IPS DF 6.9 (cell line): ENCODE measurements at regions not wholly inside any gene's neighbourhood (a gene's known extent, or its start where the extent isn't known, plus 50 kb on each side); places are given as distances from the start of the nearest gene placed in this dataset.
"Not testable (repeated sequence)": the region's sequence is repeated elsewhere in the genome, so short reads cannot be mapped to it uniquely, and the experiment has no call there.

Experiments used
- DNase-seq: peaks from one replicate; pipeline ENCODE4 v3.0.0-alpha.2; 2013; ENCODE audit warnings: low read depth, low spot score
- H3K27ac ChIP-seq: one replicate; pipeline ENCODE4 v1.5.1; 2013; ENCODE audit warnings: low read length, control low read depth
- H3K27me3 ChIP-seq: 2 replicates; pipeline ENCODE4 v1.6.1; 2013; ENCODE audit warnings: mild to moderate bottlenecking, low read length; ENCODE audit not compliant: control insufficient read depth, insufficient read depth
- H3K36me3 ChIP-seq: 2 replicates; pipeline ENCODE4 v1.6.1; 2013; ENCODE audit warnings: low read length; ENCODE audit not compliant: control insufficient read depth, insufficient read depth
- H3K4me1 ChIP-seq: 2 replicates; pipeline ENCODE4 v1.6.1; 2013; ENCODE audit warnings: low read length; ENCODE audit not compliant: control insufficient read depth, insufficient read depth
- H3K4me3 ChIP-seq: 2 replicates; pipeline ENCODE4 v1.5.1; 2013; ENCODE audit warnings: mild to moderate bottlenecking, low read length
- H3K9me3 ChIP-seq: 2 replicates; pipeline ENCODE4 v1.6.1; 2013; ENCODE audit warnings: low read length, inconsistent platforms; ENCODE audit not compliant: control insufficient read depth, insufficient read depth
- WGBS: extraction: QIAGEN DNeasy Blood & Tissue Kit; methylation state at CpG from one replicate; pipeline ENCODE4 v1.1.7; 2013; ENCODE audit warnings: mixed read lengths, missing lambda C conversion rate; ENCODE audit not compliant: insufficient read length, insufficient coverage; 5-methylcytosine and 5-hydroxymethylcytosine counted together

- no peak for DNase-seq
- Histone ChIP-seq H3K4me1 (no peaks in the 10 kb centered on the region), H3K27ac (no peak overlapping the region), H3K36me3 (no peaks in the 10 kb centered on the region), H3K4me3 (no peak overlapping the region), H3K27me3 (no peaks in the 10 kb centered on the region), H3K9me3 (no peaks in the 10 kb centered on the region)
- no CpG with 5 or more reads among the region's 1 CpG for WGBS
Observed at GRCh38 chr2:155917380-155917779, 415.1 kb downstream of the NR4A2 start.

DNA sequence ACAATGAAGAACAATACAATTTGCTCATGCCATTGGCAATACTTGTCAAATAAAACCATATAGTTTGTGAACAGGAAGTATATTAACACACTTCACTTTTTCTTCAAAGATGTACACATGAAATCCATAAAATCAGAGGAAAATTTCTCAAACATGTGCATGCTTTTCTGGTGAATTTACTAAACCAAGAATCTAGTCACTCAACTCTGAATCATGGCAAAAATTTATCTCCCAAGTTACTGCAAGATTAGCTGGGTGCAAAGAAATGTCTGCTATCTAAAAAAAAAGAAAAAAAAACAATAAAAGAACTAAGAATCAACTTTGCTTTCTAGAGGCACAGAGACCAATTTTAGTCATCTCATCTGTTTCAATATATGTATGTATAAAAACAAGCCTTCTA is 419.2 kb downstream of the NR4A2 start:
- Histone ChIP-seq H3K4me3 (no peak overlapping the region), H3K27ac (no peak overlapping the region), H3K36me3 (no peaks in the 10 kb centered on the region), H3K9me3 (no peaks in the 10 kb centered on the region), H3K4me1 (no peaks in the 10 kb centered on the region), H3K27me3 (no peaks in the 10 kb centered on the region)
- no peak for DNase-seq

GRCh38 chr2:155908567-155908966 is 424.0 kb downstream of the NR4A2 start:
- no peak for DNase-seq
- Histone ChIP-seq H3K9me3 (no peaks in the 10 kb centered on the region), H3K36me3 (no peaks in the 10 kb centered on the region), H3K27ac (no peak overlapping the region), H3K4me3 (no peak overlapping the region), H3K4me1 (no peaks in the 10 kb centered on the region), H3K27me3 (no peaks in the 10 kb centered on the region)
- WGBS, result no CpG with 5 or more reads among the region's 1 CpG

- Histone ChIP-seq H3K9me3 (no peaks in the 10 kb centered on the region), H3K27me3 (no peaks in the 10 kb centered on the region), H3K36me3 (no peaks in the 10 kb centered on the region), H3K4me3 (no peak overlapping the region), H3K27ac (no peak overlapping the region), H3K4me1 (no peaks in the 10 kb centered on the region)
- WGBS, result no CpG with 5 or more reads among the region's 3 CpGs
- no peak for DNase-seq
Observed at GRCh38 chr2:155907211-155907610, 425.3 kb downstream of the NR4A2 start.

DNA sequence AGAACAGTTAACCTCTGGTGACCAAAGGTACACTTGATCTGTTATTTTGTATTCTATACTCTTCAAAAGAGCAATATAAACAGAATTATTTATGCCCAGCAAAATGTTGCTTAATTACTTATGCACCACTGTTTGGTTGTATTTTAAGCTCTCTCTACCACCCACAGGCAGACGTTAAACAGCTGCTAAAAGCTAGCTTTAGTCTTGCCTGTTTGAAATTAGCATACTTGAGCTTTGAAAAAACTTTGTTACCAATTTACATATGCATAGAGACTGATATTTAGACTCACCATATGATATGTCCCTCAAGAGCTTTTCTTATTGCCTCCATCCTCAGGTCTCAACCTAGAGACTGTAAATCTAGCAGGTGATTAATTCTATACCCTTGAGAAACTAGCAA is 426.9 kb downstream of the NR4A2 start:
- Histone ChIP-seq H3K36me3 (no peaks in the 10 kb centered on the region), H3K4me1 (no peaks in the 10 kb centered on the region), H3K27ac (no peak overlapping the region), H3K4me3 (no peak overlapping the region), H3K27me3 (no peaks in the 10 kb centered on the region), H3K9me3 (no peaks in the 10 kb centered on the region)
- no CpG with 5 or more reads among the region's 1 CpG for WGBS
- DNase-seq, result no peak

GRCh38 chr2:155904720-155905119 is 427.8 kb downstream of the NR4A2 start:
- no peak for DNase-seq
- Histone ChIP-seq H3K36me3 (no peaks in the 10 kb centered on the region), H3K27me3 (no peaks in the 10 kb centered on the region), H3K27ac (no peak overlapping the region), H3K4me3 (no peak overlapping the region), H3K4me1 (no peaks in the 10 kb centered on the region), H3K9me3 (no peaks in the 10 kb centered on the region)
- WGBS, result no CpG with 5 or more reads among the region's 2 CpGs

- Histone ChIP-seq H3K27ac (no peak overlapping the region), H3K36me3 (no peaks in the 10 kb centered on the region), H3K4me1 (no peaks in the 10 kb centered on the region), H3K9me3 (no peaks in the 10 kb centered on the region), H3K4me3 (no peak overlapping the region), H3K27me3 (no peaks in the 10 kb centered on the region)
- no peak for DNase-seq
- WGBS, result no CpG with 5 or more reads among the region's 2 CpGs
Observed at GRCh38 chr2:155902635-155903034, 429.9 kb downstream of the NR4A2 start.

DNA sequence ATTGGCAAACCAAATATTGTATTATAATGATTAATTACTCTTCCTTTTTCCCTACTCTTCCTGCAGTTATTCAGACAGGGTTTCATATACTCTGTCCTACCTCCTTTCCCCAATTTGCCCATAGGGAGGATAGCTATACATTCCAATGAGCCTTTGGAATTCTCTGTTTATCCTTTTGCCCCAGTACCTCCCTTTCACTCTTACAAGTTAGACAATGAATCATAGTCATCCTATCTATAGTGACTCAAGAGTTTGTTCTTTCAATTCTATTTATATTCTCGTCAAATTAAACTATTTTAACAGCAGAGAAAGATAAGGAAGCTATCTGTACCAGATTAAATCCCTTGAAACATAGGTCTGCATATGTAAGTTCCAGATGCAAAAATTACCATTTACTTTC is 437.5 kb downstream of the NR4A2 start:
- no peaks in the 10 kb centered on the region for H3K9me3 ChIP-seq
- no peaks in the 10 kb centered on the region for H3K27me3 ChIP-seq
- DNase-seq, result no peak
- H3K36me3 ChIP-seq, result no peaks in the 10 kb centered on the region
- H3K27ac ChIP-seq, result no peak overlapping the region
- no CpG with 5 or more reads among the region's 1 CpG for WGBS
- no peaks in the 10 kb centered on the region for H3K4me1 ChIP-seq
- no peak overlapping the region for H3K4me3 ChIP-seq

GRCh38 chr2:155880382-155880781 is 452.1 kb downstream of the NR4A2 start:
- not testable (repeated sequence) for H3K36me3 ChIP-seq, DNase-seq, H3K4me1 ChIP-seq, H3K27me3 ChIP-seq, H3K9me3 ChIP-seq, H3K27ac ChIP-seq, H3K4me3 ChIP-seq
- no CpG with 5 or more reads among the region's 5 CpGs for WGBS

DNA sequence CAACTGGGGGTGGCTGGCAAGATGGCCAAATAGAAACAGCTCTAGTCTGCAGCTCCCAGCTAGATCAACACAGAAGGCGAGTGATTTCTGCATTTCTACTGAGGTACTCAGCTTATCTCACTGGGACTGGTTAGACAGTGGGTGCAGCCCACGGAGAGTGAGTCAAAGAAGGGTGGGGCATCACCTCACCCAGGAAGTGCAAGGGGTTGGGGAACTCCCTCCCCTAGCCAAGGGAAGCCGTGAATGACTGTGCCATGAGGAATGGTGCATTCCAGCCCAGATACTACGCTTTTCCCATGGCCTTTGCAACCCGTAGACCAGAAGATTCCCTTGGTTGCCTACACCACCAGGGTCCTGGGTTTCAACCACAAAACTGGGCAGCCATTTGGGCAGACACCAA is 452.6 kb downstream of the NR4A2 start:
- not testable (repeated sequence) for H3K27me3 ChIP-seq, H3K36me3 ChIP-seq, DNase-seq, H3K4me1 ChIP-seq, H3K27ac ChIP-seq, H3K4me3 ChIP-seq, H3K9me3 ChIP-seq
- no CpG with 5 or more reads among the region's 5 CpGs for WGBS

- no peaks in the 10 kb centered on the region for H3K9me3 ChIP-seq
- no peaks in the 10 kb centered on the region for H3K36me3 ChIP-seq
- H3K4me1 ChIP-seq, result no peaks in the 10 kb centered on the region
- no peak overlapping the region for H3K27ac ChIP-seq
- no peak for DNase-seq
- H3K27me3 ChIP-seq, result no peaks in the 10 kb centered on the region
- WGBS, result 100% methylated on average over 3 of the region's 3 CpGs
- no peak overlapping the region for H3K4me3 ChIP-seq
Observed at GRCh38 chr2:155872396-155872795, 460.1 kb downstream of the NR4A2 start.
